ENCODE measurements at regions not wholly inside any gene's neighbourhood (a gene's known extent, or its start where the extent isn't known, plus 50 kb on each side); places are given as distances from the start of the nearest gene placed in this dataset.

- Histone ChIP-seq H3K4me2 (ENCODE audit: low read depth, low read length) (no peak overlapping the region), H3K9me3 (ENCODE audit: low read length) (no peaks in the 10 kb centered on the region), H3K27ac (ENCODE audit: extremely low read length, insufficient read depth, low read length) (no peak overlapping the region), H3K27me3 (ENCODE audit: control insufficient read depth in 1 of 2, insufficient read depth in 2 of 2, low read length in 2 of 2) (no peaks in the 10 kb centered on the region), H2AFZ (ENCODE audit: low read length) (no peak overlapping the region), H3K4me3 (replicated peaks in 1 of 3; ENCODE audit: insufficient read depth in 1 of 3, low read depth in 2 of 3, low read length in 3 of 3) (no peak overlapping the region), H3K79me2 (ENCODE audit: insufficient read depth, low read length) (no peaks in the 10 kb centered on the region), H3K4me1 (ENCODE audit: insufficient read depth, low read length) (no peaks in the 10 kb centered on the region), H3K9ac (ENCODE audit: insufficient read depth, low read depth, low read length) (no peak overlapping the region), H4K20me1 (ENCODE audit: insufficient read depth, low read length) (no peaks in the 10 kb centered on the region), H3K36me3 (replicated peaks in 1 of 2; ENCODE audit: control insufficient read depth in 1 of 2, insufficient read depth in 2 of 2, low read length in 2 of 2) (no peaks in the 10 kb centered on the region)
- BruUV-seq (replicated peaks), result no TSS peak
- DNase-seq (ENCODE audit: low spot score) (peak; percentile 11), ATAC-seq (no peak), FAIRE-seq (no peak)
- in situ Hi-C loops (cut with HindIII; ENCODE audit: extremely low pct_ligation_motif_present, low pct_unique_long_range_greater_than_20kb) (no loop called here), intact Hi-C loops (cut with micrococcal nuclease; ENCODE audit: unreplicated experiment) (no loop called here)
- CTCF ChIA-PET (ENCODE audit: low intra/inter-chr PET ratio, low total read pairs), result no interaction called here
- POLR2A ChIA-PET, result no interaction called here
- TF ChIP-seq PBX2 (CRISPR knock-in tag; IDR thresholded peaks at IDR 0.05), result no peak
Measured at GRCh38 chr9:7328453-7328852, 471.1 kb downstream of the DMAC1 start.

- no peak for ATAC-seq
- H3K36me3 ChIP-seq (replicated peaks in 1 of 2; ENCODE audit: control insufficient read depth in 1 of 2, insufficient read depth in 2 of 2, low read length in 2 of 2), result no peaks in the 10 kb centered on the region
- TF ChIP-seq NFATC3 (CRISPR knock-in tag; IDR thresholded peaks at IDR 0.05) (no peak), TFDP1 (CRISPR knock-in tag; IDR thresholded peaks at IDR 0.05; ENCODE audit: borderline replicate concordance) (no peak), ZNF75D (CRISPR knock-in tag; IDR thresholded peaks at IDR 0.05; ENCODE audit: borderline replicate concordance) (no peak), BORCS8-MEF2B (CRISPR knock-in tag; IDR thresholded peaks at IDR 0.05) (no peak), ZNF414 (CRISPR knock-in tag; IDR thresholded peaks at IDR 0.05) (no peak), ZNF430 (CRISPR knock-in tag; IDR thresholded peaks at IDR 0.05) (no peak), ZNF639 (CRISPR knock-in tag; conservative IDR thresholded peaks at IDR 0.05) (no peak), ZNF629 (CRISPR knock-in tag; conservative IDR thresholded peaks at IDR 0.05) (no peak), ZNF770 (CRISPR knock-in tag; IDR thresholded peaks at IDR 0.05) (no peak), TBP (CRISPR knock-in tag; IDR thresholded peaks at IDR 0.05) (no peak), ZNF251 (CRISPR knock-in tag; IDR thresholded peaks at IDR 0.05) (no peak)
Measured at GRCh38 chr9:7325995-7326394, 473.6 kb downstream of the DMAC1 start.

More at GRCh38 chr9:7325995-7326394, 473.6 kb downstream of the DMAC1 start:
- no peaks in the 10 kb centered on the region for H3K27me3 ChIP-seq (ENCODE audit: control insufficient read depth in 1 of 2, insufficient read depth in 2 of 2, low read length in 2 of 2)
- no peak overlapping the region for H3K9ac ChIP-seq (ENCODE audit: insufficient read depth, low read depth, low read length)
- no peaks in the 10 kb centered on the region for H4K20me1 ChIP-seq (ENCODE audit: insufficient read depth, low read length)
- H3K4me1 ChIP-seq (ENCODE audit: insufficient read depth, low read length), result no peaks in the 10 kb centered on the region
- ChIA-PET POLR2A (no interaction called here), CTCF (ENCODE audit: low intra/inter-chr PET ratio, low total read pairs) (no interaction called here)
- BruUV-seq (replicated peaks), result no TSS peak
- H3K4me3 ChIP-seq (replicated peaks in 1 of 3; ENCODE audit: insufficient read depth in 1 of 3, low read depth in 2 of 3, low read length in 3 of 3), result no peak overlapping the region
- WGBS (ENCODE audit: low lambda C conversion rate), result 0% methylated on average over 1 of the region's 1 CpG
- no peaks in the 10 kb centered on the region for H3K79me2 ChIP-seq (ENCODE audit: insufficient read depth, low read length)
- in situ Hi-C loops (cut with HindIII; ENCODE audit: extremely low pct_ligation_motif_present, low pct_unique_long_range_greater_than_20kb) (no loop called here), intact Hi-C loops (cut with micrococcal nuclease; ENCODE audit: unreplicated experiment) (no loop called here)
- no peak overlapping the region for H3K4me2 ChIP-seq (ENCODE audit: low read depth, low read length)
- DNase-seq (ENCODE audit: low spot score), result no peak
- FAIRE-seq, result no peak
- no peaks in the 10 kb centered on the region for H3K9me3 ChIP-seq (ENCODE audit: low read length)
- H2AFZ ChIP-seq (ENCODE audit: low read length), result no peak overlapping the region
- H3K27ac ChIP-seq (ENCODE audit: extremely low read length, insufficient read depth, low read length), result no peak overlapping the region

Data from HepG2 (cell line).